NOMO-1 treated with DMSO at 0.1 percent for 48 hours (cell line): ENCODE measurements at regions not wholly inside any gene's neighbourhood (a gene's known extent, or its start where the extent isn't known, plus 50 kb on each side); places are given as distances from the start of the nearest gene placed in this dataset.
"Not testable (repeated sequence)": the region's sequence is repeated elsewhere in the genome, so short reads cannot be mapped to it uniquely, and the experiment has no call there.

ENCODE experiments used
- DNase-seq: peaks from one replicate; lab custom pipeline; 2025; ENCODE audit not compliant: unreplicated experiment; lab: John Stamatoyannopoulos, UW

DNA sequence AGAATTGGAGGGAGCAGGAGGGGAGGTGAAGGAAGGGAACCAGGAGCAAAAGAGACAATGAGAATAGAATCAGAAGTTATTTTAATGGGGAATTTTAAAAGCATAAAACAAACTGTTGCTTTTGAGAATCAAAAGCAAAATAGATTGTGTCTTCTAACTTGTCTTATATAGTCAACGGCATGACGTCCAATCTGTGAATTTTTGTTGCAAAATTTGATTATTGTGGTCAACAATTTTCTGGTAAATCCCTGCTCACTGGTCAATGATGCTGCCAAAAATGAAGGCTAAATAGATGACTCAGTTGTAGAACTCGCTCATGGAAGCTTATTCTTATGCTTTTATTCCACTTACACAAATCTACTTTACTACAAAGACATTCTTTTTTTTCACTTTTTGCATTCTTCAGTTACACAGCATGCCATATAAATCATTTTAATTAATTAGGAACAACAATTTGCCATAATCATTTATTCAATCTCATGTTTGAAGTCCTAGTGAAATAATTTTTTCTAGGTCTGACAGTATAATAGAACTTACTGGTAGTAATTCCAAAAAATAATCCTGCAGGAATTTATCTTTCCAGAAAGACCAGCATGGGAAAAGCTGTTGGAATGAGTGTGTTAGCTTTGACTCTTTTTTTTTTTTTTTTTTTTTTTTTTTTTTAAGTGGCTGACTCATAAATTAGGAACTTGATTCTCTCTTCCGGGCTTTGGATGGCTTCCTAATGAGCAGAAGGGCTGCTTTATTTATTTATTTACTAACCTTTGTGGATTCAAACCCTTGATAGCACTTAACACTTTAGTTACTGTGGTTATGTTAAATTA, 256.9 kb downstream of the SPRY2 start:
- DNase-seq, result no peak

DNA sequence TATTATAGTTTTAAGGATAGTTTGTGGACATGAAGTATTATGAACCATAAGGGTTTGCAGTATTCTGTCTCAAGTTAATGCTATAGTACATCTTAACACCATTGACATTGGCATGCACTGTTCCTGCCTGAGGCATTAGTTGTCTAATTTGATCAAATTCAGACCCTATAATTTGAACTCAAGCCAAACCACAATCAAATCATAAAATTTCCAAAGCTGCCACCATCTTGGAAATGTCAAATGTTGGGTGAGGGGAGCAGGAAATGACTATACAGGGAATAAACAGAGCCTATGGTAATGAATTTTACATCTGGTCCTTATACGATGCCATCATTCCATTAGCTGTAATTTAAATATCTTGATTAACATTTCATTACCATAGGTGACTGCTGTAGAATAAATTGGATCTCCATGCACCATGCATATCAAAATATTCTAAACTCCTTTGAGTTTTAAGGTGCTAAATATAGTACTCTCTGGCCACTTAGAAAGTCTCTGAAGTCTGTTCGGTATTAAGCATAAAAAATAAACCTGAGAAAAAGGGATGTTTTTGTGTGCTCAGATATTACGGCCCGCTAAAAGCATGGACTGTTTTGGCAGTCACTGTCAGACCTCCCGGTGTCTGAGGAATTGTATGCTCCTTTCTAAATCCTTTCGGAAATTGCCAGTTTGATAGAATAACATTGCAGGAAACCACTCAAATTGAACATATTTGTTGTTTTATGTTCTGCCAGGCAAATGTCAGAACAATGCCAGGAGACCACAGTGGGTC, 257.7 kb downstream of the SPRY2 start:
- no peak for DNase-seq

DNA sequence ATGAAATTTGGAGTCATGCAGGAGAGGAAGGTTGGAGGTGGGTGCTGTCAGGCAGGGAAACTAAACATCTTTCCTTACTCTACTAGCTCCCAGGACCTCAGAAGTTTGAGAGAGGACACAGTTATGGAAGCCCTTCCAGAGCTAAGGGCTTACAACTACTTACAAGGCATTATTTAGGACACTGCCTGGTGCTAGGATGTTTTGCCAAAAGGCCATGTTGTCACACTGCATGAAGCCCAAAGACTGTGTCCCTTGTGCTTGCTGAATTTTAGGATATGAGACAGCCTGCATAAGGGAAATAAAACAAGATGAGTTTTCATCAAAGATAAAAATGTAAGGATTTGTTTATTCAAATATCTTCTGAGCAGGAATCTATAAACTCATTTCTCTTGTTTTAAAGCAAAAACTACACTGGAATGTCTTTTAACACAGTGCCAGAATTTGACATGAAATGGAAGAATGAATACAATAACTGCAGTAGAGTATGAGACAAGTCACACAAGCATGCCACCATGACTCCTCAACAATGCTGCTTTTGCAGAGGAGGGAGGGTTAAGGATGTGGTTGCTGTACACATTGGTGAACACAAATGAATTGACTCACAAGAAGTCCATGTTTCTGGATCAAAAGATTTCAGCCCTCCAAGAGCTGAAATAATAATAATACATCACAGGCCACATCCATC, 258.4 kb downstream of the SPRY2 start:
- DNase-seq, result no peak

DNA sequence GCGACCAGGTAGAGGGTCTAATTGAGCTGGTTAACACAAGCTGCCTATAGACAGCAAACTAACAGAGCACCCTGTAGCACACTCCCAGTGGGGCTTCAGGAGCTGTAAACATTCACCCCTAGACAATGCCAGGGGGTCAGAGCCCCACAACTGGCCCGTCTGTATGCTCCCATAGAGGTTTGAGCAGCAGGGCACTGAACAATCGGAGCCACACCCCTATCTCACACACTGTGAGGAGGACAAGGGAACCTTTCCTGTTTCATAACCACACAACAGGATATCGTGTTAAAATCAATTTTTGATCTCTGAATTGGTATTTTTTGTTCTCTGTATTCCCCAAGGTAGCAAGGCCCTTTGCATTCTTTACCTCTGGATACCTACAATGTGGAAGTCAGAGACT, 266.1 kb downstream of the SPRY2 start:
- no peak for DNase-seq

DNA sequence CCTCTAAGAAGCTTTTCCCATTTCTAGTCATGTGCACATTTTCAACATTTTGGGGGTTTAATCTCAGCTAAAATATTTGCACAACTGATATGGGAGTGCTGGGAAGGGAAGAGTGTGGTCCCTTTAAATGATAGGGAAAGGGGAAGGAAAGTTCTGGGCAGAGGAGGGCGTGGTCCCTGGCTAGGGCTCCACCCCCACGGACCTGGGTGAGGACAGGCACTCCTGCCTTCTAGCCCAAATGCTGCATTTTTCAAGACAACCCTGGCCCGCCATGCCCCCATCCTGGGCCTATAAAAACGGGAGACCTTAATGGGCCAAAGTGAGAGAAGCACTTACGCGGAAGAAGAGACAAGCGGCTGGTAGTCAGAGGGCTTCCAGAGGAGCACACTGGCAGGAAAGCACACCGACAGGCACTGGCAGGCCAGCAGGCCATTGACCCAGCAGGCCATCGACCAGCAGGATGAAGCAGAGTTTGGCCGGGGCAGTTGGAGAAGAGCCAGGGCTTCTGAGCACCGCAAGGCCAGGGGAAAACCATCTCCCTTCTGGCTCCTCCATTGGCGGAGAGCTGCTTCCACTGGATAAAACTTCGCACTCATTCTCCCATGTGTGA, 266.7 kb downstream of the SPRY2 start:
- no peak for DNase-seq

DNA sequence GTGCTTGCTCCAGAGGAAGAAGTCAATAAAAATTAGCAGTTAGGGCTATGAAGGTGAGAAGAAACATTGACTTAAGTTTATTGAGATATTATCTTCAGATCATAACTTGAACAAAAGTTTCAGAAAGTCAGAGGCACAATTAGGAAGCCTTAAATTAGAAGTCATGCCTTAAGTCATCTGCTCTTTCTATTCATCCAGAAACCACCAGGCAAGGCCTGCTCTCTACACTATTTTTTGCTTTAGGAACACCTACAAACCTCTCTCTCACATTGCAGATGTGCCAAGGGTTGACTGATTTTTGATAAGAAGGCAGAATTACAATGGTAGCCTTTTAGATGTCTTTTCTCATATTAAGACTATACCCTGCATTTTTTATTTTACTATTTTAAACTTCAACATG, 268.7 kb downstream of the SPRY2 start:
- no peak for DNase-seq

DNA sequence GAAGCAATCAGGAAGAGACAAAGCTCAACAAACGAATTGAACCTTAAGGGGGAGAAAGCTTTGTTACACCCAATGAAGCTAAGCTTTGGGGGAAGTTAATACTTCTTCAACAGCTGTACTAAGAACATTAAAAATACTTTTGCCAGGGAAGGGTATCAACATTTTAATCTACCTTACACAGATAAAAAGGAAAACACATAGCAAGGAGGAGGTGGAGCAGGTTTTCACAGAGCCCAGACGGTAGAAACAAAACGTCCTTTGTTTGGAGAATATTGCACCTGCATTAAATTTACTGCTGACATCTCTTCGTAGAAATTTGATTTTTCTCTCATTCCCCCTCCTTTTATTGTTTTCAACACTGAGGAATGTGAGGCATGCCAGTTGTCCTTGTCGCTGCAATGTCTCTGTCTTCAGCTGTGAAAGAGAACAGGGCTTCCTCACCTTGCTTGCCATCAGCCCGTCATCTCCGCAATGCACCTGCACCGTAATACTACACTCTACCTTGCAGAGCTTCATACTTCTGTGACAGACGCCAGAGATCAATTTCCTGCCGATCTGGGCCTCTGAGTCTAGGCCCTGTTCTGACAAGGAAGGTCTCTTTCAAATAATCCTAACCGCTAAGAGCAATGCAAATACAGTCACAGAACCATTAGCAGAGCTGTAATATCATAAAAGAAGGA, 270.8 kb downstream of the SPRY2 start:
- DNase-seq, result no peak

DNA sequence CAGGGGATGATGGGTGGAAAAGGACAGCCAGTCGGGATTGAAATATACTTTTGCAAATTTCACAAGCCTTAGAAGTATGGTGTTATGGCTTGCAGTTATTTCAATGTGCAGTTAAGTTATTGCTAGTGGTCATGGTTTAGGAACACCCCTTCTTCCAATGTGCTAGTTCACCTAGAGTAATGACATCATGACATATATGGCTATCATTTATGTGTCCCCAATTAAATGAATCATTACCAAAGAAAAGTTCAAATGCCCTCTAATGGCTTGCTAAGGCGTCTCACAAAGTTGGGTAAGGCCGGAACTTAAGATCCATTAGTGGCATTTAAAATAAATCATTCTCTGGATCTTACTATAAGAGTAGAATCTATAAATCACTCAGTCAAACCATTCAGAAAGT, 271.6 kb downstream of the SPRY2 start:
- DNase-seq, result no peak

DNA sequence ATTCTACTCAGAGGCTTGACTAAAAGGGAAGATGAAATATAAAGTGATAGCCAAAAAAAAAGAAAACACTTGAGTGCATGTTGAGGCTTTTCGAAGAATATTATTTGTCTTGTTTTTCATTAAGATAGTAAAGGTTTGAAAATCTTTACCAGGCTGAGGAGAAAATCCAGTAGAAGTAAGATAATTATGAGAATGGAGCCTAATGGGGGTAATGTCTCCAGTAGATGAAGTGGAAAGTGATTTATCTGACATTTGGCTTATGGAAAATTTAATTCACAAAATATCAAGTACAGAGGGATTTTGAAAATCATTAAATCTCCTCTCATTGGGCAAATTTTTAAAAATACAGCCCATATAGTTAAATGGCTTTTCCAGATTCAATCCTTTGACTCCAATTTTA, 274.9 kb downstream of the SPRY2 start:
- DNase-seq, result no peak

DNA sequence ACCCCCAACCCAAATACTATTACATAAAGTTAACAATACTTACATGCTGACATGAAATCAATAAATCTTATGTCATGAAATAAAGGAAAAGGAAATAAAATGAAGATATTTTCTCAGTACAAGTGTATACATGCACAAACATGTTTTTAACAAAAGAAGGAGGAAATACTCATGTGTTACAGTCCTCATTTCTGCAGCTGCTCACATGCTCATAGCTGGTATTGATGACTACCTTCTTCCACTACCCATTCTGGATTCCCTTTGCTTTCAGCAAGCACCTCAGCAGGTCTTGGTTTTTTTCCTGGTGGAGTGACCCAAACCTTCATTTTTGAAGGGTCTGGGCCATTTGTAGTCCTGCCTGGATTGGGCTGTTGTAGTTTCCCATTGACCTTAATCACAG, 278.5 kb downstream of the SPRY2 start:
- DNase-seq, result not testable (repeated sequence)

DNA sequence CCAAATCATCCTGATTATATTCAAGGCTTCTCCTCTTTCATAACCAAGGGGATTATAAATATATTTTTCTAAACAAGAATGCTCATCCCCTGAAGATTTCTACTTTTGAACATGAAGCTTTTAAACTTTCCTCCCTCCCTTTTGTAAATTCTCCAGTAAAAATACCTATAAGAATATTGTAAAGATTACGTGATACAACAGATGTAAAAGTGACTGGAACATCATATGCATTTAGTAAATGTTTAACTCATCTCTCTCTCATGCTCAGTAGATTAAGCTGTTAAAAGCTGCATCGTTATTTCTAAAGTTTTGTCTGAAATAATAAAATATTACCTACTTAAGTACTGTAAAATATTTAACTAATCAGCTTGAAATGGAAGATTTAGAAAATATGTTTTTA, 281.1 kb downstream of the SPRY2 start:
- DNase-seq, result no peak

DNA sequence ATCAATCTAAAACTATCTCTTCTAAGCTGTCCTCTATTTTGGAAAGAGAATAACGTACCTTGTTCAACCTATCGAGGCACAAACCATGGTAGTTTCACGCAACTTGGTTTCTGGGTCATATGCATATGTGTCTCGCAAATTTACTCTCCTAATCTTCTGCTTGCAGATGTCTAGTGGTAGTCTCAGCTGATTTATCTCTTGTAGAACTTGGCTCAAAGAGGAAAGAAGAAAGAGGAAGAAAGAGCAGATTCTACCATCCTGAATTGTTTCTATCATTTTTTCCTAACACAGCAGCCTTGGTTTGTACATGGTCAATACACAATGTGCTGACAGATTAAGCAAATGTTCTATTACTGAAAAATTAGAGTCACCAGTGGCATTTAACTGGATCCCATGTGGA, 282.3 kb downstream of the SPRY2 start:
- DNase-seq, result peak; percentile 62

DNA sequence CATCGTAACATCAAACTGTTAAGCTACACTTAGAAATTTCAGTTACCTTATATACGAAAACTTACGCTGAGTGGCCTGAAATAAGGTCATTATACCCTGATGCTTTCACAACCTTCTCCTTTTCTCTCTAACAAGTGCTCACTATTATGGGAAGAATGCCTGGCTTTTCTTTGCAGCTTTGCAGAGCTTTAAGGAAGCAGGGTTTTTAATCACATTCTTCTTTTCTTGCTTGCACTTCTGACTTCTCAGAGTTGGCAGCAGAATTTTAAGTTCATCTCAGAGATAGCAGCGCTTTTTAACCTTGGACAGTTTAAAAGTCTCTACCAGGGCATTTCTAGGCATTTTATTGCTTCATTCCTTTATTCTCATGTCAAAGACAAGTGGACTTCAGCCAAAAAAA, 285.1 kb downstream of the SPRY2 start:
- DNase-seq, result peak; percentile 62

DNA sequence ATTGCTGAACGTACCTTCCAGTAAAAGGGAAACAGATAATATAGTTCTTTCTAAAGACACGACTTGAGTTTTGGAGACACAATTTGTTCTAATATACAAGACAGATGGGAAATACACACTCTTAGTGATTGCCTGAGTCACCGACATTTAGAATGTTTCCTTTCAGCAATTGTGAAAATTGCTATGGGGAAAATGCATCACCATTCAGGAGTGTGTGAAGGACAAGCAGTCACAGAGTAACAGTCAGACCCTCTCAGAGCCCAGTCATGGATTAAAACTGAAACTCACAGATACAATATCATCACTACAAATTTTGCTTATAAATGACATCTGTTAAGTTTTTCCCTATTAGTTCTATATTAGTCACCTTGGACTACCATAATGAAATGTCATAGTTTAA, 286.1 kb downstream of the SPRY2 start:
- DNase-seq, result no peak

DNA sequence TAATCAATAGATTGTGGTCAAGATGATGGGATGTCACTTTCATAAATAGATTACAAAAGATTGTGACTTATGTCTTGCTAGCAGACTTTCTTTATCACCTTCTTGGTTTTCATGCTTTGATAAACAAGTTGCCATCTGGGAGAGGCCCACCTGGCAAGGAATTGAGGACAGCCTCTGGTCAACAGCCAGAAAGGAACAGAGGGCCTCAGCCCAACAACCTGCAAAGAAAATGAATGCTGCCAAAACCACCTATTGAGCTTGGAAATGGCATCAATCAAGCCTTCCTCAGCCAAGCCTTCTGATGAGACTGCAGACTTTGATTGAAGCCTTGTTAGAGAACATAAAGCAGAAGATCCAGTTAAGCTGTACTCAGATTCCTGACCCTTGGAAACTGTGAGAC, 288.6 kb downstream of the SPRY2 start:
- DNase-seq, result no peak

DNA sequence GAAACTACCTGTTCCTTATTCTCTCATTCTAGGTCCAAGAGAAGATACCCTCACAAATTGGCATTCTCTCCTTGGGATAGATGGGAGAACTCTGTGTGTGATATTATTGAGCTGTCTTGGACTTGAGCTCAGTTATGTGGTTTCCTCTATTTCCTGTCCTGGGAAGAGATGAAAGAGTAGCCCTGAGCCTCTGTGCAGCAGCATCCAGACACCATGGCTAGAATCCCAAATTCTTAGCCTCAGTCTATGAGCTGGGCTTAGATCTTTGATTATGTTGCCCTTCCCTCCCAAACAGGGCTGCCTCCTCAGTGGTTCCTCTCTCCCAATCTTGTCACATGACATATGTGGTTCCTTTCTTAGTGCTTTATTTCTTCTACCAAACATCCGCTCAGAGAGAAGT, 290.7 kb downstream of the SPRY2 start:
- no peak for DNase-seq

DNA sequence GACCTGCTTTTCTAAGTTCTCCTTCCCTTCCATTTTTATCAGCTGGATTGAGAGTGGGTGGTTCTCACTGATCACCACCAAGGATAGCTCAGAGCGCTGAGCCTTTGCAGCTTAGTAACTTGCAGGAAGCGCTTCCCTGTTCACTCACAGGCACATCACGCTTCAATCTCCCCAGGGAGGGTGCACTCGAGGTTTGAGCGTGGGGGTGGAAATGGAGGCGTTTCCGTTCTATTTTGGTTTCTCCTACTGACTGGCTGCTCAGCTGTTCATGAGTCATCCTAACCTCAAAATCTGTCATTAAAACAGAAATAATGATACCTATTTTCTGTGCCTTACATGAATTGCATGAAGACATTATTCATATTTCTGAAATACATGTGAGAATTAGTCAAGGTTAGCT, 292.1 kb downstream of the SPRY2 start:
- DNase-seq, result peak; percentile 96

DNA sequence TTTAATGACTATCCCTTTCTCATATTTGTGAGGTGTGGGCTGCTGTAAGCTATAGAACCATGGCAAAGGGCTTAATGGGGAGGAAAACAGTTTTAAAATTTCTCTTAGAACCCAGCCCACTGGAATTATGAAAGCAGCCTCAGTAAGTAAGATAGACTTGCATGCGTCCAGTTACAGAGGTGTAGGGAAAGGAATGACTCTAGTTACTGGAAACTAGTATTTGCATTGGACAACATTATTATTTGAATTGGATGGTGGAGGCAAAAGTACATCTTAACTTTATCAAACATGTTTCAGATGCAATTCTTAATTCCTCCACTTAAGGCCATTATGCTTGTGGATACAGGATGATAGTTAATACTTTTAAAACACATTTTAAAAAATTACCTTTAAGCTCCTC, 292.9 kb downstream of the SPRY2 start:
- DNase-seq, result no peak

DNA sequence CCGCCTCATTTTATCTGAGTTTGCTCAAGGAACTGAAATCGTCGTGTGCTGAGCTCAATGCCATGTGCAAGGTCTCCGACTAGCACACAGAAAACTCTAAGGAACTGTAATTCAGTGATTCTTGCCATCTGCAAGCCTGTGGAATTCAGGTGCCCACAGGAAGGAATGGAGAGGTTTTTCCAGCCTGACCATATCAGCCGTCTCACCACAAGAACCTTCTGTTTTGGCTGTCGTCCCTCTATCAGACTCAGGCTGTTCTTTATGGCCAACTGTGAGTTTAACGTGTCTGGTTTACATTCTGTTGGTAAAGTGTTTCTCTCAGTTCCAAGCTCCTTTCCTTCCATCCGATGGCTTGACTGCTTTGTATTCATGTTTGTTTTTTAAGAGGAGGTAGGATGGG, 293.5 kb downstream of the SPRY2 start:
- no peak for DNase-seq

DNA sequence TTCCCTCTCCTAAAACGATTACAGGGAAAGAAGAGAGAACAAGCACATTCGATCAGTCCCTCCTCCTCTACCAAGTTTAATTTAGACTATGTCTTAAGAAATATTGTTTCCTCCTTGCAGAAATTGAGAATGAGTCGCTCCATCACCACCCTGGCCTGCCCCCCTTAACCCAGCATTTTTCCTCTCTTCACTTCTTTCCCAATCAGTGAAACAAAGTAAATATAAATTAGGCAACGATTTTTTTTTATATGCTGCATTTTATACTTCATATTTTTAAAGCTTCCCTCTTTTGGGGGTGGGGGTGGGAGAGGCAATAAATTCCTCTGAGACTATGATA, 300.0 kb downstream of the SPRY2 start:
- peak; percentile 42 for DNase-seq
